Mucosa of descending colon (tissue), 3 donors: ENCODE measurements at regions not wholly inside any gene's neighbourhood (a gene's known extent, or its start where the extent isn't known, plus 50 kb on each side); places are given as distances from the start of the nearest gene placed in this dataset.

Experiments
- ATAC-seq: fragments of 200-7000 bp; cut with Tn5 transposase; one replicate; pipeline ENCODE4 v1.9.1; 2020; ENCODE audit warnings: mild to moderate bottlenecking, moderate library complexity
- DNase-seq, 3 donors: peaks; one replicate each; pipeline ENCODE4 v3.0.0-alpha.2; 2020
- H3K36me3 ChIP-seq: fragments of 200-600 bp; one replicate; pipeline ENCODE4 v1.8.0; 2021; ENCODE audit warnings: low read depth, mild to moderate bottlenecking
- H3K4me1 ChIP-seq: fragments of 200-600 bp; one replicate; pipeline ENCODE4 v1.8.0; 2021; ENCODE audit warnings: low read depth, mild to moderate bottlenecking
- H3K4me3 ChIP-seq: fragments of 200-600 bp; one replicate; pipeline ENCODE4 v1.8.0; 2021; ENCODE audit warnings: mild to moderate bottlenecking
- H3K9me3 ChIP-seq: fragments of 200-600 bp; one replicate; pipeline ENCODE4 v1.8.0; 2021; ENCODE audit warnings: mild to moderate bottlenecking
- CTCF ChIP-seq: fragments of 200-600 bp; IDR thresholded peaks from one replicate; pipeline ENCODE4 v1.8.0; 2022; ENCODE audit warnings: antibody characterized with exemption, mild to moderate bottlenecking
- intact Hi-C, 2 donors: fragments of 100-400 bp; cut with DNase I in 1 of 2; cut with micrococcal nuclease in 1 of 2; formaldehyde crosslinking; loops; one replicate each; pipeline versions ENCODE4 v1.11.0 to v1.11.1; 2022; cut with DNase I, micrococcal nuclease
- donor health status: DM: no; HTN: no; CAD: no; lungs with moderate emphysema.
- donor health status: DM: no; HTN: no; CAD: no.
- donor health status: DM: no; HTN: yes; CAD: no.

- TF ChIP-seq CTCF = no peak
- no peak overlapping the region for H3K4me3 ChIP-seq
- intact Hi-C loops = no loop called here
- ATAC-seq = no peak
- no peaks in the 10 kb centered on the region for H3K9me3 ChIP-seq
- no peak for DNase-seq
- H3K36me3 ChIP-seq = no peaks in the 10 kb centered on the region
- H3K4me1 ChIP-seq = no peaks in the 10 kb centered on the region
These were observed 270.2 kb upstream of the RASA1 start for GRCh38 chr5:86997516-86997915.

- Histone ChIP-seq H3K9me3 (no peaks in the 10 kb centered on the region), H3K4me3 (no peak overlapping the region), H3K36me3 (no peaks in the 10 kb centered on the region), H3K4me1 (no peaks in the 10 kb centered on the region)
- ATAC-seq (no peak), DNase-seq (no peak)
- TF ChIP-seq CTCF = no peak
- intact Hi-C loops = no loop called here
These were observed 267.7 kb upstream of the RASA1 start for GRCh38 chr5:86999951-87000350.

- no peaks in the 10 kb centered on the region for H3K36me3 ChIP-seq
- no peak for TF ChIP-seq CTCF
- DNase-seq (no peak), ATAC-seq (no peak)
- intact Hi-C loops = no loop called here
- H3K9me3 ChIP-seq = no peaks in the 10 kb centered on the region
- H3K4me1 ChIP-seq = no peaks in the 10 kb centered on the region
- H3K4me3 ChIP-seq = no peak overlapping the region
These were observed 265.2 kb upstream of the RASA1 start for GRCh38 chr5:87002485-87002884.

- no peaks in the 10 kb centered on the region for H3K36me3 ChIP-seq
- intact Hi-C loops = no loop called here
- no peaks in the 10 kb centered on the region for H3K4me1 ChIP-seq
- TF ChIP-seq CTCF = no peak
- ATAC-seq (no peak), DNase-seq (no peak)
- H3K9me3 ChIP-seq = no peaks in the 10 kb centered on the region
- H3K4me3 ChIP-seq = no peak overlapping the region
These were observed 263.6 kb upstream of the RASA1 start for GRCh38 chr5:87004101-87004500.

GRCh38 chr5:87007737-87008136 is 259.9 kb upstream of the RASA1 start:
- Histone ChIP-seq H3K4me1 (no peaks in the 10 kb centered on the region), H3K4me3 (no peak overlapping the region), H3K36me3 (no peaks in the 10 kb centered on the region), H3K9me3 (no peaks in the 10 kb centered on the region)
- intact Hi-C loops = no loop called here
- ATAC-seq (no peak), DNase-seq (no peak)
- TF ChIP-seq CTCF = no peak
